ENCODE measurements at regions not wholly inside any gene's neighbourhood (a gene's known extent, or its start where the extent isn't known, plus 50 kb on each side); places are given as distances from the start of the nearest gene placed in this dataset.

DNA sequence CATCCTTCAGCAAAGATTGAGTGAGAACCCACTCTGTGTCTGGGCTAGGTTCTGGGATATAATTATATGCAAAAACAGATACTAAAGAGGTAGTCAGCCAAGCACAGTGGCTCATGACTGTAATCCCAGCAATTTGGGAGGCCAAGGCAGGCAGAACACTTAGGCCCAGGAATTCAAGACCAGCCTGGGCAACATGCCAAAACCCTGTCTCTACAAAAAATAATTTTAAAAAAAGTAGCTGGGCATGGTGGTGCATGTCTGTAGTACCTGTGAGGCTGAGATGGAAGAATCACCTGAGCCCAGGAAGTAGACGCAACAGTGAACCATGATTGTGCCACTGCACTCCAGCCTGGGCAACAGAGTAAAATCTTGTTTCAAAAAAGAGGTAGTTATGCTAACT, 237.5 kb upstream of the HMGA2 start:
- TF ChIP-seq CTCF (IDR thresholded peaks at IDR 0.05; ENCODE audit: insufficient read depth, low read depth, low read length) (no peak), EZH2 (IDR thresholded peaks at IDR 0.05; ENCODE audit: insufficient read depth, low read length) (no peak)

Data from astrocyte (in vitro differentiated cells and primary cell).